ENCODE measurements at regions not wholly inside any gene's neighbourhood (a gene's known extent, or its start where the extent isn't known, plus 50 kb on each side); places are given as distances from the start of the nearest gene placed in this dataset.
"Not testable (repeated sequence)": the region's sequence is repeated elsewhere in the genome, so short reads cannot be mapped to it uniquely, and the experiment has no call there.

DNA sequence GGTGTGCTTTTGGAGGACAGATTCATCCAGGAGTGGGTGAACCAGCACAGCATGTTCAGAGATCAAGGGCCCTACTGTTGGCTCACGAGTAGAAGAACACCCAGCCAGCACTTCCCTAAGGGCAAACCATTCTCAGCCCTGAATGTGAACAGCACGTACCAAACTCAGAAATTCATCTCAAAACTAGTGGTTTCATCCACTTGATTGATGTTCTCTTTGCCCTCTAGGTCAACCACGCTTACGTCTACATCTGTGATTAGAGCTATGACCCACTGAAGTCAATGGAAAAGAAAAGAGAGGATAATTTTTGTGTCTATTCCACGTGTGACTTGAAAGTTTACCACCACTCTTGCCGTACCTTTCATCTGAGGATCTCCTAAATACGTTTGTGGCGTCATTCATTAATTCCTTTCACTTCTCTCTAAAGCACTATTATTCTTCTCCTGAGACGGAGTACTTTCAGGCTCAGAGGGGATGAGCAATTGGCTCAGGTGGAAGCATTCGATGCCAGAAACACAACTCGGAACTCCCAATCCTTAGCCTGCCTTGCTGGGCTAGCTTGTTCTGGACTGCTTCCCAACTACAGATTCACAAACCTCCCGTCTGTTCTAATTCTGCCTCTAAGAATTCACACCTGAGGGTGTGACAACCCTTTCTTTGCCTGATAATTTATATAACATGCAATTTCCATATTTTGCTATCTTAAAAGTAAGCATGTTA is 57.3 kb upstream of the HIVEP3 start:
- Histone ChIP-seq H3K9me3 (ENCODE audit: control insufficient read depth, insufficient read depth, low read depth, low read length) (no peaks in the 10 kb centered on the region), H3K27ac (ENCODE audit: extremely low read depth, low read depth, low read length) (no peak overlapping the region), H3K4me3 (ENCODE audit: low read depth, low read length) (no peak overlapping the region), H3K4me1 (ENCODE audit: control insufficient read depth, insufficient read depth, low read length) (no peaks in the 10 kb centered on the region), H3K36me3 (ENCODE audit: control insufficient read depth in 2 of 2, insufficient read depth in 1 of 2, low read length in 2 of 2) (no peaks in the 10 kb centered on the region)
- TF ChIP-seq ZNF701 (tag by site-specific recombination; IDR thresholded peaks at IDR 0.05): no peak
- no peak for TF ChIP-seq ZNF76 (tag by site-specific recombination; IDR thresholded peaks at IDR 0.05; ENCODE audit: borderline replicate concordance, low read depth)
- TF ChIP-seq ZNF677 (tag by site-specific recombination; IDR thresholded peaks at IDR 0.05): no peak
- TF ChIP-seq ZNF791 (tag by site-specific recombination; IDR thresholded peaks at IDR 0.05): no peak
- TF ChIP-seq ZNF600 (tag by site-specific recombination; IDR thresholded peaks at IDR 0.05): no peak
- TF ChIP-seq ZNF514 (tag by site-specific recombination; IDR thresholded peaks at IDR 0.05): no peak
- TF ChIP-seq, protein P1, sequence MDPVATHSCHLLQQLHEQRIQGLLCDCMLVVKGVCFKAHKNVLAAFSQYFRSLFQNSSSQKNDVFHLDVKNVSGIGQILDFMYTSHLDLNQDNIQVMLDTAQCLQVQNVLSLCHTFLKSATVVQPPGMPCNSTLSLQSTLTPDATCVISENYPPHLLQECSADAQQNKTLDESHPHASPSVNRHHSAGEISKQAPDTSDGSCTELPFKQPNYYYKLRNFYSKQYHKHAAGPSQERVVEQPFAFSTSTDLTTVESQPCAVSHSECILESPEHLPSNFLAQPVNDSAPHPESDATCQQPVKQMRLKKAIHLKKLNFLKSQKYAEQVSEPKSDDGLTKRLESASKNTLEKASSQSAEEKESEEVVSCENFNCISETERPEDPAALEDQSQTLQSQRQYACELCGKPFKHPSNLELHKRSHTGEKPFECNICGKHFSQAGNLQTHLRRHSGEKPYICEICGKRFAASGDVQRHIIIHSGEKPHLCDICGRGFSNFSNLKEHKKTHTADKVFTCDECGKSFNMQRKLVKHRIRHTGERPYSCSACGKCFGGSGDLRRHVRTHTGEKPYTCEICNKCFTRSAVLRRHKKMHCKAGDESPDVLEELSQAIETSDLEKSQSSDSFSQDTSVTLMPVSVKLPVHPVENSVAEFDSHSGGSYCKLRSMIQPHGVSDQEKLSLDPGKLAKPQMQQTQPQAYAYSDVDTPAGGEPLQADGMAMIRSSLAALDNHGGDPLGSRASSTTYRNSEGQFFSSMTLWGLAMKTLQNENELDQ (tag by site-specific recombination; IDR thresholded peaks at IDR 0.05; ENCODE audit: low read depth): no peak
- CTCF ChIA-PET: interaction anchor here (0.6 kb wide), 1 partner anchor 158 kb away, joined by 3 read pairs; no protein-coding TSS in a partner anchor
- POLR2A ChIA-PET: no interaction called here

DNA sequence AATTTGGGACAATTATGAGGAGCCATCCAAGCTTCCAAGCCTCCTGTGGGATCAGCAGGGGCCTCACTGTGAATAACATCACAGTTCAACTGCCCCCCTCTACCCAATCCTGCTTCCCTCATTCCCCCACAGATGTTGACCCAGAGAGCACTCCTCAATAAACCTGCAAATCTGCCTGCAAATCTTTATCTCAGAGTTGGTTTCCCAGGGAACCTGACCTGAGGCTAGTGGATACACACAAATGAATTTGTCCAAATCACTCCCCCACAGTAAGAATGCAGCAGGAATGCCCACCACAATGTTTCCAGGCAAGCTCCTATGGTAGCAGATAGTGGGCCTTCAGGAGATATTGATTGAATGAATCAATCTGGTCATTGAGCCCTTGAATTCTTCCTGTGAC is 56.4 kb upstream of the HIVEP3 start:
- Histone ChIP-seq H3K4me1 (ENCODE audit: control insufficient read depth, insufficient read depth, low read length) (no peaks in the 10 kb centered on the region), H3K9me3 (ENCODE audit: control insufficient read depth, insufficient read depth, low read depth, low read length) (no peaks in the 10 kb centered on the region), H3K27ac (ENCODE audit: extremely low read depth, low read depth, low read length) (no peak overlapping the region), H3K36me3 (ENCODE audit: control insufficient read depth in 2 of 2, insufficient read depth in 1 of 2, low read length in 2 of 2) (no peaks in the 10 kb centered on the region), H3K4me3 (ENCODE audit: low read depth, low read length) (no peak overlapping the region)
- ChIA-PET POLR2A (no interaction called here), CTCF (interaction anchor here (0.6 kb wide), 1 partner anchor 606 kb away, joined by 3 read pairs; no protein-coding TSS in a partner anchor)
- TF ChIP-seq ZNF701 (tag by site-specific recombination; IDR thresholded peaks at IDR 0.05): no peak
- TF ChIP-seq SP7 (tag by site-specific recombination; IDR thresholded peaks at IDR 0.05): no peak
- TF ChIP-seq ZXDB (tag by site-specific recombination; IDR thresholded peaks at IDR 0.05): no peak

DNA sequence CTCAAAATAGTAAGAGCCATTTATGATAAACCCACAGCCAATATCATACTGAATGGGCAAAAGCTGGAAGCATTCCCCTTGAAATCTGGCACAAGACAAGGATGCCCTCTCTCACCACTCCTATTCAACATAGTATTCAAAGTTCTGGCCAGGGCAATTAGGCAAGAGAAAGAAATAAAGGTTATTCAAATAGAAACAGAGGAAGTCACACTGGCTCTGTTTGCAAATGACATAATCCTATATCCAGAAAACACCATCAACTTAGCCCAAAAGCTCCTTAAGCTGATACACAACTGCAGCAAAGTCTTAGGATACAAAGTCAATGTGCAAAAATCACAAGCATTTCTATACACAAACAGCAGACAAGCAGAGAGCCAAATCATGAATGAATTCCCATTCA is 49.8 kb upstream of the HIVEP3 start:
- H3K27ac ChIP-seq (ENCODE audit: extremely low read depth, low read depth, low read length); CTCF ChIA-PET; POLR2A ChIA-PET; H3K36me3 ChIP-seq (ENCODE audit: control insufficient read depth in 2 of 2, insufficient read depth in 1 of 2, low read length in 2 of 2); H3K4me3 ChIP-seq (ENCODE audit: low read depth, low read length); H3K4me1 ChIP-seq (ENCODE audit: control insufficient read depth, insufficient read depth, low read length); H3K9me3 ChIP-seq (ENCODE audit: control insufficient read depth, insufficient read depth, low read depth, low read length): not testable (repeated sequence)
